A549 (cell line): ENCODE measurements at regions not wholly inside any gene's neighbourhood (a gene's known extent, or its start where the extent isn't known, plus 50 kb on each side); places are given as distances from the start of the nearest gene placed in this dataset.

Experiments
- ATAC-seq, 2 experiments: fragments of 200-7000 bp in 1 of 2; fragments of >200 bp in 1 of 2; cut with Nextera tagmentation in 1 of 2; cut with Tn5 transposase in 1 of 2; 3 replicates each; pipeline versions ENCODE4 v1.8.0 to v1.9.1; 2018 to 2020; ENCODE audit warnings: mild to moderate bottlenecking in 1 of 2, moderate library complexity in 1 of 2
- CTCF ChIA-PET: fragments of 300-600 bp; sonication (Branson Sonifier 250); formaldehyde crosslinking; extraction: SDS; loops from one replicate; lab custom pipeline; 2021; ENCODE audit warnings: antibody characterized with exemption, inconsistent platforms; lab: Yijun Ruan, JAX
- POLR2A ChIA-PET: fragments of 350-600 bp; formaldehyde crosslinking; extraction: SDS; loops from one replicate; lab custom pipeline; 2021; ENCODE audit warnings: antibody characterized with exemption, inconsistent platforms; lab: Yijun Ruan, JAX
- DNase-seq, 2 experiments: peaks; one replicate each; pipeline versions ENCODE4 v3.0.0 to v3.0.0-alpha.2; 2011 to 2016; ENCODE audit warnings: low read depth in 1 of 2, low spot score in 1 of 2
- FAIRE-seq: peaks from 2 replicates; lab custom pipeline; 2011; peaks lifted over from hg19 to GRCh38; lab: Jason Lieb, UNC
- H3K27ac ChIP-seq, 2 experiments: fragments of >200 bp; sonication (Bioruptor Twin); formaldehyde crosslinking; 3 replicates each; pipeline ENCODE4 v1.5.1; 2016 to 2017
- H3K4me1 ChIP-seq: fragments of >200 bp; sonication (Bioruptor Twin); formaldehyde crosslinking; 3 replicates; pipeline ENCODE4 v1.6.1; 2016
- H3K4me2 ChIP-seq: fragments of >200 bp; sonication (Bioruptor Twin); formaldehyde crosslinking; 3 replicates; pipeline ENCODE4 v1.6.1; 2016
- H3K4me3 ChIP-seq: fragments of >200 bp; sonication (Bioruptor Twin); formaldehyde crosslinking; 3 replicates; pipeline ENCODE4 v1.5.1; 2016
- H3K9me3 ChIP-seq: fragments of >200 bp; sonication (Bioruptor Twin); formaldehyde crosslinking; 3 replicates; pipeline ENCODE4 v1.6.1; 2016
- ATOH8 ChIP-seq: fragments of 250-450 bp; sonication (Bioruptor Pico); IDR thresholded peaks from 2 replicates; pipeline ENCODE4 v1.5.0; 2020; ENCODE audit warnings: low read depth, mild to moderate bottlenecking, moderate library complexity
- CHD2 ChIP-seq: fragments of 150-350 bp; IDR thresholded peaks from 2 replicates; pipeline ENCODE4 v1.6.1; 2014; ENCODE audit warnings: low read length; ENCODE audit not compliant: partially characterized antibody
- CHD4 ChIP-seq: fragments of 200-600 bp; sonication (generic); IDR thresholded peaks from 2 replicates; pipeline ENCODE4 v1.6.1; 2016; ENCODE audit warnings: antibody characterized with exemption, mild to moderate bottlenecking, borderline replicate concordance
- CTCF ChIP-seq: fragments of >200 bp; sonication (Bioruptor Twin); formaldehyde crosslinking; IDR thresholded peaks from 3 replicates; pipeline ENCODE4 v1.5.1; 2016
- EHF ChIP-seq: fragments of 250-450 bp; sonication (Bioruptor Pico); IDR thresholded peaks from 2 replicates; pipeline ENCODE4 v1.5.0; 2020; ENCODE audit warnings: mild to moderate bottlenecking
- FOSB ChIP-seq: fragments of 250-450 bp; sonication (Bioruptor Pico); IDR thresholded peaks from 2 replicates; pipeline ENCODE4 v1.5.0; 2020; ENCODE audit warnings: mild to moderate bottlenecking, moderate library complexity
- FOSL2 ChIP-seq, 2 experiments: fragments of 450-650 bp in 1 of 2; fragments of >200 bp in 1 of 2; sonication (Bioruptor Twin) in 1 of 2; formaldehyde crosslinking; IDR thresholded peaks; 2 replicates each; pipeline versions ENCODE4 v1.5.0 to v1.6.1; 2016 to 2020; ENCODE audit warnings: mild to moderate bottlenecking in 1 of 2, moderate library complexity in 1 of 2
- FOXS1 ChIP-seq: fragments of 250-450 bp; sonication (Bioruptor Pico); IDR thresholded peaks from 2 replicates; pipeline ENCODE4 v1.5.0; 2020; ENCODE audit warnings: mild to moderate bottlenecking, moderate library complexity
- HEYL ChIP-seq: fragments of 250-450 bp; sonication (Bioruptor Pico); IDR thresholded peaks from 2 replicates; pipeline ENCODE4 v1.8.0; 2021; ENCODE audit warnings: mild to moderate bottlenecking, moderate library complexity
- HMGXB4 ChIP-seq: fragments of 250-450 bp; sonication (Bioruptor Pico); IDR thresholded peaks from 2 replicates; pipeline ENCODE4 v1.5.0; 2021; ENCODE audit warnings: mild to moderate bottlenecking, moderate library complexity, borderline replicate concordance
- HOXB5 ChIP-seq: fragments of 250-450 bp; sonication (Bioruptor Pico); IDR thresholded peaks from 2 replicates; pipeline ENCODE4 v1.5.0; 2020; ENCODE audit warnings: mild to moderate bottlenecking, moderate library complexity
- JUN ChIP-seq, 2 experiments: fragments of >200 bp; sonication (Bioruptor Twin); formaldehyde crosslinking; IDR thresholded peaks; 2 replicates in 1 of 2; 3 replicates in 1 of 2; pipeline ENCODE4 v1.6.1; 2016 to 2017
- JUNB ChIP-seq: fragments of >200 bp; sonication (Bioruptor Twin); formaldehyde crosslinking; IDR thresholded peaks from 2 replicates; pipeline ENCODE4 v1.6.1; 2016
- KDM1A ChIP-seq: fragments of 200-600 bp; sonication (generic); IDR thresholded peaks from 2 replicates; pipeline ENCODE4 v1.6.1; 2016; ENCODE audit warnings: low read depth, mild to moderate bottlenecking
- MAFK ChIP-seq: fragments of 450-650 bp; IDR thresholded peaks from 2 replicates; pipeline ENCODE4 v1.6.1; 2014; ENCODE audit not compliant: partially characterized antibody
- NFE2L2 ChIP-seq: fragments of 150-350 bp; conservative IDR thresholded peaks from 2 replicates; pipeline ENCODE4 v1.6.1; 2014; ENCODE audit warnings: low read length
- NPAS2 ChIP-seq: fragments of 250-450 bp; sonication (Bioruptor Pico); IDR thresholded peaks from 2 replicates; pipeline ENCODE4 v1.8.0; 2022; ENCODE audit warnings: mild to moderate bottlenecking, moderate library complexity, borderline replicate concordance
- PBX3 ChIP-seq: IDR thresholded peaks from 2 replicates; pipeline ENCODE4 v1.6.1; 2012
- PHF8 ChIP-seq: fragments of 200-600 bp; sonication (generic); IDR thresholded peaks from 2 replicates; pipeline ENCODE4 v1.6.1; 2016; ENCODE audit warnings: low read depth, mild to moderate bottlenecking, antibody characterized with exemption, moderate library complexity, borderline replicate concordance
- POLR2A ChIP-seq: IDR thresholded peaks from 2 replicates; pipeline ENCODE4 v1.6.1; 2012; ENCODE audit warnings: mild to moderate bottlenecking, low read length
- RAD21 ChIP-seq, 2 experiments: fragments of >200 bp in 1 of 2; sonication (Bioruptor Twin) in 1 of 2; formaldehyde crosslinking in 1 of 2; IDR thresholded peaks in 1 of 2; conservative IDR thresholded peaks in 1 of 2; 2 replicates in 1 of 2; 3 replicates in 1 of 2; pipeline ENCODE4 v1.6.1; 2012 to 2018; ENCODE audit warnings: inconsistent platforms in 1 of 2
- RCOR1 ChIP-seq: fragments of 150-350 bp; IDR thresholded peaks from 2 replicates; pipeline ENCODE4 v1.6.1; 2014; ENCODE audit warnings: antibody characterized with exemption, low read length, low read depth
- RNF2 ChIP-seq: fragments of 200-600 bp; sonication (generic); IDR thresholded peaks from 2 replicates; pipeline ENCODE4 v1.6.1; 2016; ENCODE audit warnings: low read depth, mild to moderate bottlenecking, antibody characterized with exemption, moderate library complexity, borderline replicate concordance
- TFCP2L1 ChIP-seq: fragments of 250-450 bp; sonication (Bioruptor Pico); IDR thresholded peaks from 2 replicates; pipeline ENCODE4 v1.5.0; 2021; ENCODE audit warnings: mild to moderate bottlenecking
- TP53 ChIP-seq: fragments of 250-450 bp; sonication (Bioruptor Pico); IDR thresholded peaks from 2 replicates; pipeline ENCODE4 v1.5.0; 2021; ENCODE audit warnings: mild to moderate bottlenecking, moderate library complexity
- USF2 ChIP-seq: fragments of 450-650 bp; IDR thresholded peaks from 2 replicates; pipeline ENCODE4 v1.6.1; 2014; ENCODE audit warnings: antibody characterized with exemption
- ZNF302 ChIP-seq: fragments of 250-450 bp; sonication (Bioruptor Pico); IDR thresholded peaks from 2 replicates; pipeline ENCODE4 v1.9.0; 2021; ENCODE audit warnings: inconsistent platforms, mild to moderate bottlenecking, moderate library complexity
- ZSCAN20 ChIP-seq: fragments of 250-450 bp; sonication (Bioruptor Pico); IDR thresholded peaks from 2 replicates; pipeline ENCODE4 v1.8.0; 2022; ENCODE audit warnings: mild to moderate bottlenecking, moderate library complexity
- WGBS: methylation state at CpG from one replicate; pipeline ENCODE4 v1.1.6; 2017; ENCODE audit errors: missing lambda C conversion rate; 5-methylcytosine and 5-hydroxymethylcytosine counted together

- Histone ChIP-seq H3K4me2 (no peak overlapping the region), H3K4me3 (no peak overlapping the region), H3K27ac (no peak overlapping the region), H3K4me1 (no peaks in the 10 kb centered on the region), H3K9me3 (no peaks in the 10 kb centered on the region)
- WGBS: 4% methylated on average over 3 of the region's 3 CpGs
- ChIA-PET POLR2A (no interaction called here), CTCF (no interaction called here)
- no peak for DNase-seq
- TF ChIP-seq POLR2A (no peak), JUN (IDR thresholded peaks at IDR 0.05) (no peak), RAD21 (conservative IDR thresholded peaks at IDR 0.05 in 1 of 2, IDR thresholded peaks at IDR 0.05 in 1 of 2) (no peak), HEYL (CRISPR knock-in tag) (no peak), CHD4 (no peak), TP53 (CRISPR knock-in tag) (no peak), USF2 (no peak), RCOR1 (no peak), NPAS2 (CRISPR knock-in tag) (no peak), NFE2L2 (no peak), MAFK (no peak)
- no peak for ATAC-seq
- FAIRE-seq: no peak
Measured at GRCh38 chr21:27819299-27819698, 852.4 kb upstream of the ADAMTS5 start.

GRCh38 chr21:27818847-27819246 is 852.0 kb upstream of the ADAMTS5 start:
- H3K4me3 ChIP-seq: no peak overlapping the region
- CTCF ChIA-PET: no interaction called here
- H3K9me3 ChIP-seq: no peaks in the 10 kb centered on the region
- ATAC-seq (no peak), FAIRE-seq (no peak), DNase-seq (no peak)
- TF ChIP-seq HMGXB4 (CRISPR knock-in tag): no peak
- no peak for TF ChIP-seq MAFK
- no peak for TF ChIP-seq ATOH8 (CRISPR knock-in tag)
- no peak for TF ChIP-seq TFCP2L1 (CRISPR knock-in tag)
- TF ChIP-seq JUNB: no peak
- TF ChIP-seq PHF8: no peak
- no peak for TF ChIP-seq PBX3
- TF ChIP-seq CTCF: no peak
- TF ChIP-seq ZSCAN20 (CRISPR knock-in tag): no peak
- no peak for TF ChIP-seq EHF (CRISPR knock-in tag)
- TF ChIP-seq CHD2: no peak
- TF ChIP-seq FOSB (CRISPR knock-in tag): no peak
- TF ChIP-seq ZNF302 (CRISPR knock-in tag): no peak
- no peak for TF ChIP-seq POLR2A
- no peak for TF ChIP-seq KDM1A
- no peak for TF ChIP-seq FOXS1 (CRISPR knock-in tag)
- no peak for TF ChIP-seq FOSL2 (IDR thresholded peaks at IDR 0.05)
- no peak for TF ChIP-seq FOSL2 (CRISPR knock-in tag; IDR thresholded peaks at IDR 0.05)
- no peak for TF ChIP-seq HOXB5 (CRISPR knock-in tag)
- no peak for TF ChIP-seq RNF2
- no peak overlapping the region for H3K4me2 ChIP-seq
- H3K27ac ChIP-seq: no peak overlapping the region
- no peaks in the 10 kb centered on the region for H3K4me1 ChIP-seq
- POLR2A ChIA-PET: no interaction called here
- 8% methylated on average over 4 of the region's 4 CpGs for WGBS
